Activated naive CD4-positive, alpha-beta T cell treated with anti-CD3 and anti-CD28 coated beads for 36 hours (primary cell): ENCODE measurements at regions not wholly inside any gene's neighbourhood (a gene's known extent, or its start where the extent isn't known, plus 50 kb on each side); places are given as distances from the start of the nearest gene placed in this dataset.

ENCODE experiments used
- CTCF ChIA-PET: fragments of 350-600 bp; sonication (Branson Sonifier 250); formaldehyde crosslinking; loops from one replicate; lab custom pipeline; 2021; ENCODE audit warnings: antibody characterized with exemption; lab: Charles Lee
- DNase-seq: peaks from one replicate; pipeline ENCODE4 v3.0.0-alpha.2; 2020
- H3K27ac Mint-ChIP-seq: one replicate; pipeline ENCODE4 v1.8.0; 2021; ENCODE audit warnings: mild to moderate bottlenecking, mixed read lengths
- H3K27me3 Mint-ChIP-seq: one replicate; pipeline ENCODE4 v1.8.0; 2021; ENCODE audit warnings: low read depth, mixed read lengths
- H3K36me3 Mint-ChIP-seq: one replicate; pipeline ENCODE4 v1.8.0; 2021; ENCODE audit warnings: low read depth, mixed read lengths
- H3K4me1 Mint-ChIP-seq: one replicate; pipeline ENCODE4 v1.8.0; 2021; ENCODE audit warnings: low read depth, mixed read lengths
- H3K4me3 Mint-ChIP-seq: one replicate; pipeline ENCODE4 v1.8.0; 2021; ENCODE audit warnings: mild to moderate bottlenecking, moderate library complexity, mixed read lengths
- H3K9me3 Mint-ChIP-seq: one replicate; pipeline ENCODE4 v1.8.0; 2021; ENCODE audit warnings: mixed read lengths
- intact Hi-C: fragments of 100-400 bp; cut with micrococcal nuclease; formaldehyde crosslinking; loops from one replicate; pipeline ENCODE4 v1.15.1; 2023

- H3K4me3 Mint-ChIP-seq = no peak overlapping the region
- H3K36me3 Mint-ChIP-seq = peaks cover 2% of the 10 kb centered on the region
- CTCF ChIA-PET = interaction anchor here (0.6 kb wide), 1 partner anchor 268 kb away, joined by 3 read pairs; no protein-coding TSS in a partner anchor
- no peak overlapping the region for H3K27ac Mint-ChIP-seq
- no peaks in the 10 kb centered on the region for H3K4me1 Mint-ChIP-seq
- intact Hi-C loops = no loop called here
- peaks cover 4% of the 10 kb centered on the region for H3K9me3 Mint-ChIP-seq
- no peaks in the 10 kb centered on the region for H3K27me3 Mint-ChIP-seq
- DNase-seq = no peak
Observed at GRCh38 chr1:186512698-186513457, 52.0 kb upstream of the PDC start.

- CTCF ChIA-PET = no interaction called here
- no peak for DNase-seq
- Mint-ChIP-seq H3K4me1 (no peaks in the 10 kb centered on the region), H3K36me3 (peaks cover 2% of the 10 kb centered on the region), H3K4me3 (no peak overlapping the region), H3K27me3 (no peaks in the 10 kb centered on the region), H3K27ac (no peak overlapping the region), H3K9me3 (peaks cover 5% of the 10 kb centered on the region)
- intact Hi-C loops = no loop called here
Observed at GRCh38 chr1:186511761-186512637, 51.1 kb upstream of the PDC start.
